ENCODE measurements at regions not wholly inside any gene's neighbourhood (a gene's known extent, or its start where the extent isn't known, plus 50 kb on each side); places are given as distances from the start of the nearest gene placed in this dataset.

GRCh38 chr12:67434671-67435370, 165.7 kb downstream of the CAND1 start:
- TF ChIP-seq TAF1 (IDR thresholded peaks at IDR 0.05; ENCODE audit: low read depth) (no peak), CTCF (IDR thresholded peaks at IDR 0.05; ENCODE audit: poor library complexity, severe bottlenecking) (no peak), SMC3 (conservative IDR thresholded peaks at IDR 0.05; ENCODE audit: poor library complexity) (no peak)

Measured in neural cell (in vitro differentiated cells).